Spleen (tissue), 7 donors: ENCODE measurements at regions not wholly inside any gene's neighbourhood (a gene's known extent, or its start where the extent isn't known, plus 50 kb on each side); places are given as distances from the start of the nearest gene placed in this dataset.

Experiments
- CTCF ChIP-seq, 11 experiments: fragments of 200-600 bp in 7 of 11; fragments of 450-650 bp in 4 of 11; sonication (generic) in 4 of 11; IDR thresholded peaks in 8 of 11; conservative IDR thresholded peaks in 3 of 11; 1 replicate in 7 of 11; 2 replicates in 4 of 11; pipeline versions ENCODE4 v1.4.0 to v1.8.0; 2016 to 2021; ENCODE audit warnings: antibody characterized with exemption in 11 of 11, inconsistent platforms in 4 of 11, mild to moderate bottlenecking in 1 of 11
- POLR2A ChIP-seq, 3 donors: fragments of 450-650 bp; IDR thresholded peaks; one replicate each; pipeline ENCODE4 v1.5.1; 2017; ENCODE audit warnings: antibody characterized with exemption in 3 of 3, mild to moderate bottlenecking in 1 of 3
- POLR2AphosphoS5 ChIP-seq, 3 donors: sonication (generic); formaldehyde crosslinking; IDR thresholded peaks; one replicate each; pipeline ENCODE4 v1.5.1; 2017; ENCODE audit warnings: antibody characterized with exemption in 3 of 3
- donor health status: DM: no; HTN: no; CAD: no; lungs with moderate emphysema.
- donor health status: DM: no; HTN: no; CAD: no.
- donor health status: DM: no; HTN: no; CAD: no.

GRCh38 chr7:72481934-72482333 lies 69.8 kb upstream of the CALN1 start:
- TF ChIP-seq CTCF (IDR thresholded peaks at IDR 0.05 in 8 of 11, conservative IDR thresholded peaks at IDR 0.05 in 3 of 11) = no peak
- no peak for TF ChIP-seq POLR2A (IDR thresholded peaks at IDR 0.05)
- TF ChIP-seq POLR2AphosphoS5 (IDR thresholded peaks at IDR 0.05) = no peak
